ENCODE measurements at regions not wholly inside any gene's neighbourhood (a gene's known extent, or its start where the extent isn't known, plus 50 kb on each side); places are given as distances from the start of the nearest gene placed in this dataset.

GRCh38 chr18:39751921-39752320, 2186.3 kb upstream of the CELF4 start:
- DNase-seq: no peak
- Histone ChIP-seq H3K4me1 (no peaks in the 10 kb centered on the region), H3K9me3 (peaks cover 0 to 6% (median 0%) of the 10 kb centered on the region in 12 donors), H3K4me3 (no peak overlapping the region), H3K36me3 (no peaks in the 10 kb centered on the region), H3K27ac (no peak overlapping the region), H3K27me3 (no peaks in the 10 kb centered on the region)
- ATAC-seq: no peak
- TF ChIP-seq, protein P1, sequence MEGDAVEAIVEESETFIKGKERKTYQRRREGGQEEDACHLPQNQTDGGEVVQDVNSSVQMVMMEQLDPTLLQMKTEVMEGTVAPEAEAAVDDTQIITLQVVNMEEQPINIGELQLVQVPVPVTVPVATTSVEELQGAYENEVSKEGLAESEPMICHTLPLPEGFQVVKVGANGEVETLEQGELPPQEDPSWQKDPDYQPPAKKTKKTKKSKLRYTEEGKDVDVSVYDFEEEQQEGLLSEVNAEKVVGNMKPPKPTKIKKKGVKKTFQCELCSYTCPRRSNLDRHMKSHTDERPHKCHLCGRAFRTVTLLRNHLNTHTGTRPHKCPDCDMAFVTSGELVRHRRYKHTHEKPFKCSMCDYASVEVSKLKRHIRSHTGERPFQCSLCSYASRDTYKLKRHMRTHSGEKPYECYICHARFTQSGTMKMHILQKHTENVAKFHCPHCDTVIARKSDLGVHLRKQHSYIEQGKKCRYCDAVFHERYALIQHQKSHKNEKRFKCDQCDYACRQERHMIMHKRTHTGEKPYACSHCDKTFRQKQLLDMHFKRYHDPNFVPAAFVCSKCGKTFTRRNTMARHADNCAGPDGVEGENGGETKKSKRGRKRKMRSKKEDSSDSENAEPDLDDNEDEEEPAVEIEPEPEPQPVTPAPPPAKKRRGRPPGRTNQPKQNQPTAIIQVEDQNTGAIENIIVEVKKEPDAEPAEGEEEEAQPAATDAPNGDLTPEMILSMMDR (IDR thresholded peaks at IDR 0.05): no peak
- no peak for TF ChIP-seq POLR2A (IDR thresholded peaks at IDR 0.05)
- intact Hi-C loops (cut with DNase I): no loop called here
- 83 to 92% (median 88%) methylated on average over 4 of the region's 4 CpGs for WGBS, 4 donors

DNA sequence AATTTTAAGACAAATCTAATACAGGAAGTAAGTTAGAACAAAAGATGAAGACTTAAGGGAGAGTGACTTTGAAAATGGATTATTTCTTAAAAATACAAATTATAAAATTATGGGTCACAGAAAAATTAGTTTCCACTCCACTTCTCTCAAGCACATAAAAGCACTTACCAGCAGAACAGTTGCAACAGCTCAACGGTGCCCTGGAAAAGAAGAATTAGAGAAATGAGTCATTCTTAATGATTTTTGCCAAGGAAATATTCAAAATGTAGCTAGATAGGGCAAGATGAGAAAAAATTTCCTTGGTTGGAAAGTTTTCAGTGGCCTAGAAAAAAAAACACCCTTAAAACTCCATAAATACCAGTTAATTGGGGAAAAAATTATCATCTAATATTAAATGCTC, 2185.6 kb upstream of the CELF4 start:
- peaks cover 0 to 6% (median 0%) of the 10 kb centered on the region in 12 donors for H3K9me3 ChIP-seq
- no peak overlapping the region for H3K4me3 ChIP-seq
- H3K36me3 ChIP-seq: no peaks in the 10 kb centered on the region
- WGBS, 4 donors: 65 to 81% (median 71%) methylated on average over 1 of the region's 1 CpG
- H3K27ac ChIP-seq: no peak overlapping the region
- TF ChIP-seq POLR2A (IDR thresholded peaks at IDR 0.05): no peak
- TF ChIP-seq, protein P1 (IDR thresholded peaks at IDR 0.05): no peak
- intact Hi-C loops (cut with DNase I): no loop called here
- DNase-seq (no peak), ATAC-seq (no peak)
- H3K4me1 ChIP-seq: no peaks in the 10 kb centered on the region
- no peaks in the 10 kb centered on the region for H3K27me3 ChIP-seq

GRCh38 chr18:39749154-39749553, 2183.6 kb upstream of the CELF4 start:
- no peak overlapping the region for H3K4me3 ChIP-seq
- no peak for TF ChIP-seq POLR2A (IDR thresholded peaks at IDR 0.05)
- TF ChIP-seq, protein P1 (IDR thresholded peaks at IDR 0.05): no peak
- H3K27ac ChIP-seq: no peak overlapping the region
- ATAC-seq: no peak
- H3K36me3 ChIP-seq: no peaks in the 10 kb centered on the region
- peaks cover 0 to 6% (median 0%) of the 10 kb centered on the region in 12 donors for H3K9me3 ChIP-seq
- no peak for DNase-seq
- intact Hi-C loops (cut with DNase I): no loop called here
- 92 to 99% (median 95%) methylated on average over 2 of the region's 2 CpGs for WGBS, 4 donors
- H3K4me1 ChIP-seq: no peaks in the 10 kb centered on the region
- no peaks in the 10 kb centered on the region for H3K27me3 ChIP-seq

DNA sequence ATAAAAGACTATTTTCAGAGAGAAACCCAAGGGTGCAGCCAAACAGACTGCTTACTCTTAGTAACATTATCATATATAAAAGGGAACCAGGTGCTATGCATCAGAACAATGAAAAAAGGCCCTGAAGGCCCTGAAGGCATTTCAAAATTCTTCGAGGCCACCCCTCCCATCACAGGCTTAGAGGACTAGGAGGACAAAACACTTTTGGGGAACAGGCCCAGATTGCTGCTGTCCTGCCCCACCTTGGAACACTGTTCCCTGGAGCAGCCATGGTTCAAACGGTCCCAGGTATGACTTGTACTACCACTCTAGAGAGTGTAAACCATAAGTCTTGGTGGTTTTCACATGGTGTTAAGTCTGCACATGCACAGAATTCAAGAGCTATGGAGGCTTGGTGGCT, 2183.1 kb upstream of the CELF4 start:
- TF ChIP-seq, protein P1 (IDR thresholded peaks at IDR 0.05): no peak
- TF ChIP-seq POLR2A (IDR thresholded peaks at IDR 0.05): no peak
- intact Hi-C loops (cut with DNase I): no loop called here
- WGBS, 4 donors: 75 to 84% (median 79%) methylated on average over 2 of the region's 2 CpGs

More for the DNA sequence above, 2183.1 kb upstream of the CELF4 start:
- Histone ChIP-seq H3K27ac (no peak overlapping the region), H3K4me1 (no peaks in the 10 kb centered on the region), H3K27me3 (no peaks in the 10 kb centered on the region), H3K4me3 (no peak overlapping the region), H3K36me3 (no peaks in the 10 kb centered on the region), H3K9me3 (peaks cover 0 to 6% (median 0%) of the 10 kb centered on the region in 12 donors)
- ATAC-seq (no peak), DNase-seq (no peak)
